H1 (cell line): ENCODE measurements at regions not wholly inside any gene's neighbourhood (a gene's known extent, or its start where the extent isn't known, plus 50 kb on each side); places are given as distances from the start of the nearest gene placed in this dataset.

ENCODE experiments used
- CTCF ChIA-PET: fragments of 300-600 bp; sonication (Branson Sonifier 250); formaldehyde crosslinking; loops from one replicate; lab custom pipeline; 2021; ENCODE audit not compliant: partially characterized antibody; lab: Charles Lee
- POLR2A ChIA-PET: fragments of 300-600 bp; sonication (Branson Sonifier 250); formaldehyde crosslinking; loops from one replicate; lab custom pipeline; 2021; ENCODE audit warnings: inconsistent platforms; ENCODE audit not compliant: partially characterized antibody; lab: Charles Lee
- DNase-seq, 2 experiments: peaks; one replicate each; pipeline versions ENCODE4 v3.0.0 to v3.0.0-alpha.2; 2010 to 2022; ENCODE audit warnings: low spot score in 2 of 2, low read depth in 1 of 2, mixed read lengths in 1 of 2
- FAIRE-seq: peaks from 2 replicates; lab custom pipeline; 2011; peaks lifted over from hg19 to GRCh38; lab: Jason Lieb, UNC
- H2AFZ ChIP-seq: 2 replicates; pipeline ENCODE4 v1.8.1; 2012; ENCODE audit warnings: low read length, inconsistent platforms
- H2AK5ac ChIP-seq: 2 replicates; pipeline ENCODE4 v1.6.1; 2013; ENCODE audit warnings: low read depth, low read length
- H2BK120ac ChIP-seq: replicated peaks from 2 replicates; pipeline ENCODE3; 2013; ENCODE audit warnings: low read depth, low read length, inconsistent platforms
- H2BK12ac ChIP-seq: 2 replicates; pipeline ENCODE4 v1.6.1; 2013; ENCODE audit warnings: low read depth, low read length
- H2BK15ac ChIP-seq: 2 replicates; pipeline ENCODE4 v1.6.1; 2013; ENCODE audit warnings: low read length
- H2BK20ac ChIP-seq: 2 replicates; pipeline ENCODE4 v1.6.1; 2013; ENCODE audit warnings: low read length
- H2BK5ac ChIP-seq: 2 replicates; pipeline ENCODE4 v1.6.1; 2013; ENCODE audit warnings: low read depth, low read length
- H3K14ac ChIP-seq: 2 replicates; pipeline ENCODE4 v1.6.1; 2013; ENCODE audit warnings: inconsistent platforms; ENCODE audit not compliant: insufficient read length
- H3K18ac ChIP-seq: 2 replicates; pipeline ENCODE4 v1.6.1; 2013; ENCODE audit warnings: low read length; ENCODE audit errors: extremely low read depth
- H3K23ac ChIP-seq: 2 replicates; pipeline ENCODE4 v1.6.1; 2013; ENCODE audit warnings: inconsistent platforms; ENCODE audit not compliant: insufficient read length
- H3K23me2 ChIP-seq: 2 replicates; pipeline ENCODE4 v1.6.1; 2013; ENCODE audit warnings: low read depth, low read length
- H3K27ac ChIP-seq: 2 replicates; pipeline ENCODE4 v1.6.1; 2011; ENCODE audit warnings: low read depth, low read length, inconsistent platforms
- H3K27me3 ChIP-seq, 4 experiments: replicated peaks in 1 of 4; 1 replicate in 1 of 4; 2 replicates in 3 of 4; pipeline versions ENCODE4 v1.6.1 to v1.8.1; 2011 to 2013; ENCODE audit warnings: low read length in 3 of 4, mild to moderate bottlenecking in 3 of 4, inconsistent platforms in 2 of 4, mixed read lengths in 2 of 4, moderate library complexity in 1 of 4; ENCODE audit not compliant: control insufficient read depth in 3 of 4, insufficient read depth in 3 of 4; ENCODE audit errors: extremely low read depth in 1 of 4
- H3K36me3 ChIP-seq, 4 experiments: 2 replicates each; pipeline versions ENCODE4 v1.6.1 to v1.8.1; 2011 to 2013; ENCODE audit warnings: mild to moderate bottlenecking in 4 of 4, low read length in 3 of 4, moderate library complexity in 2 of 4, control low read depth in 1 of 4, inconsistent platforms in 1 of 4; ENCODE audit not compliant: insufficient read depth in 4 of 4, control insufficient read depth in 2 of 4
- H3K4ac ChIP-seq: replicated peaks from 2 replicates; pipeline ENCODE3; 2013; ENCODE audit warnings: low read length, low read depth, mixed read lengths, inconsistent platforms; ENCODE audit not compliant: insufficient read length
- H3K4me1 ChIP-seq, 4 experiments: replicated peaks in 1 of 4; 1 replicate in 1 of 4; 2 replicates in 3 of 4; pipeline versions ENCODE4 v1.6.1 to v1.8.1; 2011 to 2013; ENCODE audit warnings: low read length in 3 of 4, inconsistent platforms in 2 of 4, mixed read lengths in 1 of 4; ENCODE audit not compliant: insufficient read depth in 4 of 4, control insufficient read depth in 3 of 4
- H3K4me2 ChIP-seq, 2 experiments: 2 replicates each; pipeline versions ENCODE4 v1.6.1 to v1.8.1; 2011 to 2013; ENCODE audit warnings: low read depth in 2 of 2, low read length in 2 of 2, control low read depth in 1 of 2, inconsistent platforms in 1 of 2, mild to moderate bottlenecking in 1 of 2; ENCODE audit not compliant: insufficient read depth in 1 of 2
- H3K4me3 ChIP-seq, 4 experiments: fragments of 200-600, 300-600 bp in 1 of 4; sonication (generic), shearing (Covaris generic), sonication (Bioruptor Twin) in 1 of 4; 2 replicates each; pipeline versions ENCODE4 v1.5.1 to v1.8.1; 2011 to 2016; ENCODE audit warnings: low read length in 4 of 4, low read depth in 3 of 4, control low read depth in 2 of 4, inconsistent platforms in 2 of 4, mild to moderate bottlenecking in 2 of 4, mixed read lengths in 1 of 4, moderate library complexity in 1 of 4; ENCODE audit not compliant: insufficient read depth in 2 of 4; ENCODE audit errors: extremely low read depth in 1 of 4
- H3K56ac ChIP-seq: replicated peaks from 2 replicates; pipeline ENCODE3; 2013; ENCODE audit warnings: low read depth, mild to moderate bottlenecking, mixed read lengths, low read length, inconsistent platforms; ENCODE audit not compliant: insufficient read length
- H3K79me1 ChIP-seq: 2 replicates; pipeline ENCODE4 v1.6.1; 2013; ENCODE audit warnings: low read depth, low read length, control low read depth
- H3K79me2 ChIP-seq, 2 experiments: 2 replicates each; pipeline versions ENCODE4 v1.6.1 to v1.8.1; 2012 to 2013; ENCODE audit warnings: low read length in 2 of 2, mild to moderate bottlenecking in 2 of 2, inconsistent platforms in 1 of 2; ENCODE audit not compliant: insufficient read depth in 2 of 2, control insufficient read depth in 1 of 2
- H3K9ac ChIP-seq, 4 experiments: replicated peaks in 1 of 4; 1 replicate in 1 of 4; 2 replicates in 3 of 4; pipeline versions ENCODE4 v1.6.1 to v1.8.1; 2011 to 2013; ENCODE audit warnings: low read depth in 3 of 4, low read length in 3 of 4, control low read depth in 2 of 4, mild to moderate bottlenecking in 2 of 4, moderate library complexity in 2 of 4, inconsistent platforms in 1 of 4; ENCODE audit errors: extremely low read depth in 1 of 4
- H3K9me3 ChIP-seq, 2 experiments: 2 replicates each; pipeline versions ENCODE4 v1.6.1 to v1.8.1; 2012 to 2013; ENCODE audit warnings: mild to moderate bottlenecking in 2 of 2, moderate library complexity in 2 of 2, control low read depth in 1 of 2, inconsistent platforms in 1 of 2, low read depth in 1 of 2, low read length in 1 of 2, mixed read lengths in 1 of 2; ENCODE audit not compliant: insufficient read depth in 2 of 2
- H4K20me1 ChIP-seq, 2 experiments: replicated peaks in 1 of 2; 2 replicates each; pipeline versions ENCODE3 to v1.8.1; 2011 to 2013; ENCODE audit warnings: inconsistent platforms in 2 of 2, low read length in 2 of 2, mild to moderate bottlenecking in 1 of 2; ENCODE audit not compliant: insufficient read depth in 2 of 2, control insufficient read depth in 1 of 2
- H4K5ac ChIP-seq: 2 replicates; pipeline ENCODE4 v1.6.1; 2013; ENCODE audit warnings: low read length, low read depth, mixed read lengths, inconsistent platforms; ENCODE audit not compliant: insufficient read length
- H4K8ac ChIP-seq: 2 replicates; pipeline ENCODE4 v1.8.0; 2013; ENCODE audit warnings: mild to moderate bottlenecking, moderate library complexity, low read length, inconsistent platforms; ENCODE audit not compliant: insufficient read depth; ENCODE audit errors: extremely low read depth
- H4K91ac ChIP-seq: replicated peaks from 2 replicates; pipeline ENCODE3; 2013; ENCODE audit warnings: low read length, mixed read lengths, inconsistent platforms; ENCODE audit not compliant: insufficient read length
- BACH1 ChIP-seq: IDR thresholded peaks from 2 replicates; pipeline ENCODE4 v1.6.1; 2012; ENCODE audit warnings: low read length, improper control_type of control experiment
- EZH2 ChIP-seq: fragments of 200-600 bp; sonication (generic); IDR thresholded peaks from 2 replicates; pipeline ENCODE4 v1.7.1; 2012; ENCODE audit warnings: low read depth, mild to moderate bottlenecking, moderate library complexity, low read length, inconsistent platforms; ENCODE audit not compliant: severe bottlenecking
- PHF8 ChIP-seq: fragments of 200-600 bp; sonication (generic); conservative IDR thresholded peaks from 2 replicates; pipeline ENCODE4 v1.7.1; 2012; ENCODE audit warnings: low read depth, mild to moderate bottlenecking, inconsistent platforms, low read length, moderate library complexity
- SIX5 ChIP-seq: IDR thresholded peaks from 2 replicates; pipeline ENCODE4 v1.6.1; 2011; ENCODE audit warnings: mild to moderate bottlenecking, low read depth, low read length
- SP1 ChIP-seq: IDR thresholded peaks from 2 replicates; pipeline ENCODE4 v1.6.1; 2011; ENCODE audit warnings: low read depth, low read length
- SP2 ChIP-seq: IDR thresholded peaks from 2 replicates; pipeline ENCODE4 v1.6.1; 2012; ENCODE audit warnings: mild to moderate bottlenecking, low read length, inconsistent platforms
- SRF ChIP-seq: IDR thresholded peaks from 2 replicates; pipeline ENCODE4 v1.6.1; 2011; ENCODE audit warnings: mild to moderate bottlenecking, low read depth, low read length, moderate library complexity
- WGBS, 2 experiments: shearing (Covaris generic) in 1 of 2; methylation state at CpG; one replicate each; pipeline versions ENCODE4 v1.1.6 to v1.1.7; 2013 to 2015; ENCODE audit warnings: low lambda C conversion rate in 2 of 2, mixed read lengths in 2 of 2, inconsistent platforms in 1 of 2, low coverage in 1 of 2, missing lambda C conversion rate in 1 of 2; ENCODE audit not compliant: insufficient replicate concordance in 2 of 2, insufficient coverage in 1 of 2, insufficient read length in 1 of 2; ENCODE audit errors: extremely low coverage in 1 of 2, missing lambda C conversion rate in 1 of 2; 5-methylcytosine and 5-hydroxymethylcytosine counted together
- TF ChIP-seq, protein P1 (sequence below): IDR thresholded peaks from 2 replicates; pipeline ENCODE4 v1.6.1; 2011; ENCODE audit warnings: low read length, improper control_type of control experiment

DNA sequence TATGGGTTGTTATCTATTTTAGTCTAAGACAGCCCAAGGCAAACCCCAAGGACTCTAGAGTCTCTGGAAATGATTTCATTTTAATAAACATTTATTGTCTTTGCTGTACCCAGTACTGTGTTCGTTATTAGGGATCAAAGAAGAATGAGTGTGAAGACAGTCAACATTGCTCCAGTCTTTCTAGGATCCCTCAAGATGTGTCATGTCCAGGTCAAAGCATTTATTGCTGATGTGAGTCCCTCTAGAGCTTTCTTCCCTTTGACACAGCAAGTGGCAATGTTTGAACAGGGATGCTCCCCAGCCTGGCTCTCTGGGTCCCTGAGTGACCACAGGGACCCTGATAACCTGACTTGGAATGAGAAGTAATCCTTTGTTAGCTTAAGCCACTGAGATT is 123.1 kb upstream of the STK17B start:
- Histone ChIP-seq H3K27me3 (no peaks in the 10 kb centered on the region), H2BK20ac (no peak overlapping the region), H3K36me3 (no peaks in the 10 kb centered on the region), H2BK120ac (no peak overlapping the region), H3K4me3 (no peak overlapping the region), H4K91ac (no peak overlapping the region), H3K18ac (no peak overlapping the region), H3K56ac (no peak overlapping the region), H3K9me3 (no peaks in the 10 kb centered on the region), H2AK5ac (no peak overlapping the region), H3K27ac (no peak overlapping the region), H3K9ac (no peak overlapping the region), H3K4me2 (no peak overlapping the region), H3K23ac (no peak overlapping the region), H4K8ac (no peak overlapping the region), H3K4me1 (no peaks in the 10 kb centered on the region), H2AFZ (no peak overlapping the region), H3K14ac (no peak overlapping the region), H4K20me1 (no peaks in the 10 kb centered on the region), H2BK15ac (no peak overlapping the region), H2BK12ac (no peak overlapping the region), H3K23me2 (no peaks in the 10 kb centered on the region), H4K5ac (no peak overlapping the region), H3K79me2 (no peaks in the 10 kb centered on the region), H3K79me1 (no peaks in the 10 kb centered on the region), H2BK5ac (no peak overlapping the region), H3K4ac (no peak overlapping the region)
- TF ChIP-seq SIX5 (no peak), SRF (no peak), BACH1 (no peak), PHF8 (no peak), SP1 (no peak), SP2 (no peak), EZH2 (no peak)
- TF ChIP-seq, protein P1, sequence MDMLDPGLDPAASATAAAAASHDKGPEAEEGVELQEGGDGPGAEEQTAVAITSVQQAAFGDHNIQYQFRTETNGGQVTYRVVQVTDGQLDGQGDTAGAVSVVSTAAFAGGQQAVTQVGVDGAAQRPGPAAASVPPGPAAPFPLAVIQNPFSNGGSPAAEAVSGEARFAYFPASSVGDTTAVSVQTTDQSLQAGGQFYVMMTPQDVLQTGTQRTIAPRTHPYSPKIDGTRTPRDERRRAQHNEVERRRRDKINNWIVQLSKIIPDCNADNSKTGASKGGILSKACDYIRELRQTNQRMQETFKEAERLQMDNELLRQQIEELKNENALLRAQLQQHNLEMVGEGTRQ, result no peak
- FAIRE-seq, result no peak
- ChIA-PET POLR2A (interaction anchor here (0.7 kb wide), 1 partner anchor 68 kb away, joined by 3 read pairs; no protein-coding TSS in a partner anchor), CTCF (interaction anchor here (0.9 to 1.5 kb wide), 5 partner anchors 10 to 159 kb away, joined by 3 to 5 read pairs (median 4); no protein-coding TSS in a partner anchor)
- WGBS, 2 experiments, result 81% methylated on average over 1 of the region's 1 CpG; no CpG with 5 or more reads in 1 of the 2 experiments
- no peak for DNase-seq
